Small intestine (tissue), 7 donors: ENCODE measurements at regions not wholly inside any gene's neighbourhood (a gene's known extent, or its start where the extent isn't known, plus 50 kb on each side); places are given as distances from the start of the nearest gene placed in this dataset.
"Not testable (repeated sequence)": the region's sequence is repeated elsewhere in the genome, so short reads cannot be mapped to it uniquely, and the experiment has no call there.

Experiments used
- DNase-seq, 2 donors: peaks; one replicate each; pipeline versions ENCODE4 v3.0.0 to v3.0.0-alpha.2; 2013
- FAIRE-seq: peaks from 2 replicates; lab custom pipeline; 2012; peaks lifted over from hg19 to GRCh38; lab: Jason Lieb, UNC
- H3K27ac ChIP-seq, 3 donors: one replicate each; pipeline ENCODE4 v1.5.1; 2013; ENCODE audit warnings: low read length in 2 of 3, mild to moderate bottlenecking in 2 of 3, control low read depth in 1 of 3, inconsistent platforms in 1 of 3, low read depth in 1 of 3, moderate library complexity in 1 of 3
- H3K27me3 ChIP-seq, 3 donors: one replicate each; pipeline ENCODE4 v1.6.1; 2013; ENCODE audit warnings: low read length in 3 of 3, inconsistent platforms in 1 of 3; ENCODE audit not compliant: control insufficient read depth in 3 of 3, insufficient read depth in 3 of 3
- H3K36me3 ChIP-seq, 3 donors: one replicate each; pipeline ENCODE4 v1.6.1; 2013; ENCODE audit warnings: low read length in 3 of 3, inconsistent platforms in 1 of 3, low read depth in 1 of 3, mild to moderate bottlenecking in 1 of 3, moderate library complexity in 1 of 3; ENCODE audit not compliant: control insufficient read depth in 3 of 3, insufficient read depth in 2 of 3
- H3K4me1 ChIP-seq, 3 donors: one replicate each; pipeline ENCODE4 v1.6.1; 2013; ENCODE audit warnings: low read length in 2 of 3, inconsistent platforms in 1 of 3, low read depth in 1 of 3, mild to moderate bottlenecking in 1 of 3, moderate library complexity in 1 of 3; ENCODE audit not compliant: control insufficient read depth in 3 of 3, insufficient read depth in 2 of 3
- H3K4me3 ChIP-seq, 3 donors: one replicate each; pipeline ENCODE4 v1.5.1; 2013; ENCODE audit warnings: low read length in 3 of 3, control low read depth in 1 of 3, inconsistent platforms in 1 of 3, low read depth in 1 of 3, mild to moderate bottlenecking in 1 of 3, moderate library complexity in 1 of 3
- H3K9me3 ChIP-seq, 2 donors: one replicate each; pipeline ENCODE4 v1.6.1; 2013; ENCODE audit warnings: low read depth in 1 of 2, low read length in 1 of 2; ENCODE audit not compliant: control insufficient read depth in 2 of 2, insufficient read depth in 1 of 2
- WGBS, 3 donors: extraction: QIAGEN DNeasy Blood & Tissue Kit; methylation state at CpG; one replicate each; pipeline ENCODE4 v1.1.7; 2013; 5-methylcytosine and 5-hydroxymethylcytosine counted together
- donor health status: healthy with polysubstance abuse.
- donor health status: control.
- donor health status: control.
- donor health status: Bipolar disorder and iron deficiency.
- donor health status: healthy.

DNA sequence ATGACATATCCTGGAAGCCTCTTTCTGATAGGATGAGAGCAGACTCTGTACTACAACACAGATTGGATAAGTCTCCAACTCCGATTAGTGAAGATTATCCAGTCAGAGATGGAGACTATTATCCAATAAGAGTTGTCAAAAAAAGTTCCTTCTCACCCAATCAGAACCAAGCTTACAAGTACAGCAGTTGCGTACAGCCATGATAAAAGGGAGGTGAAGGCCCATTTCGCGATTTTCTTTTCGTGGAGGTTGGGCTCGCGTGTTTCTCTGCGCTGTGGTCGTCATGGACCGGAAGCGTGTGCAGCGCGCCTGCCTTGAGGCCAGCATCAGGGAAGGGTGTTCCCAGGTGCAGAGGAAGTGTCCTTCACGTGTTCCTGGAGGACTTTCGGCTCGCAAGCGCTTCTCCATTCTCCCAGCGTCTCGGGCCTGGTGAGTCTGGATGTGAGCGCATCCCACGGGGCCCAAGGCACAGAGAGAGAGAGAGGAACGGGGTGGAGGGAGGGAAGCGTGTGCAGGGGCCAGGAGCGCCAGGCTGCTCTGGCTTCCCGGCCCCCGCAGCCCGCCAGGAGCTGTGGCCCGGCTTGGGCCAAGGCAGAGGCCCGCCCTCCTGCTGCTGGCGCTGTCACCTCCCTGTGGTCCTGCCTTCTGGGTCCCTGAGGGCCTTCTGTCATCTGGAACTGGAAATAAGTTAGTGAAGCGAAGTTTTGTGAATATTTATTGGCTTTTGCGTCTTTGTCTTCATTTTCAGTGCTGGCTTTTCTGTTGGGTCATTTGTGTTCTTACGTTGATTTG lies 53.9 kb downstream of the CDRT15L2 start:
- WGBS, 3 donors = 90 to 92% (median 92%) methylated on average over 28 to 33 of the region's 33 CpGs
- FAIRE-seq, H3K36me3 ChIP-seq, H3K27ac ChIP-seq, H3K4me1 ChIP-seq, H3K9me3 ChIP-seq, DNase-seq, H3K4me3 ChIP-seq, H3K27me3 ChIP-seq: not testable (repeated sequence)

GRCh38 chr17:20640147-20640546 lies 60.6 kb downstream of the CDRT15L2 start:
- not testable (repeated sequence) for DNase-seq, H3K4me1 ChIP-seq, H3K27ac ChIP-seq, H3K36me3 ChIP-seq, H3K4me3 ChIP-seq, FAIRE-seq, H3K9me3 ChIP-seq, H3K27me3 ChIP-seq
- WGBS, 3 donors = 79 to 86% (median 85%) methylated on average over 6 to 7 of the region's 7 CpGs

- H3K27ac ChIP-seq, FAIRE-seq, H3K36me3 ChIP-seq, H3K4me1 ChIP-seq, H3K4me3 ChIP-seq, H3K9me3 ChIP-seq, H3K27me3 ChIP-seq: not testable (repeated sequence)
- peak in 1 of 2 donors; percentile 51 for DNase-seq
- WGBS, 3 donors = 38 to 44% (median 43%) methylated on average over 11 to 13 of the region's 13 CpGs
These were observed 67.2 kb downstream of the CDRT15L2 start for GRCh38 chr17:20646661-20647272.

DNA sequence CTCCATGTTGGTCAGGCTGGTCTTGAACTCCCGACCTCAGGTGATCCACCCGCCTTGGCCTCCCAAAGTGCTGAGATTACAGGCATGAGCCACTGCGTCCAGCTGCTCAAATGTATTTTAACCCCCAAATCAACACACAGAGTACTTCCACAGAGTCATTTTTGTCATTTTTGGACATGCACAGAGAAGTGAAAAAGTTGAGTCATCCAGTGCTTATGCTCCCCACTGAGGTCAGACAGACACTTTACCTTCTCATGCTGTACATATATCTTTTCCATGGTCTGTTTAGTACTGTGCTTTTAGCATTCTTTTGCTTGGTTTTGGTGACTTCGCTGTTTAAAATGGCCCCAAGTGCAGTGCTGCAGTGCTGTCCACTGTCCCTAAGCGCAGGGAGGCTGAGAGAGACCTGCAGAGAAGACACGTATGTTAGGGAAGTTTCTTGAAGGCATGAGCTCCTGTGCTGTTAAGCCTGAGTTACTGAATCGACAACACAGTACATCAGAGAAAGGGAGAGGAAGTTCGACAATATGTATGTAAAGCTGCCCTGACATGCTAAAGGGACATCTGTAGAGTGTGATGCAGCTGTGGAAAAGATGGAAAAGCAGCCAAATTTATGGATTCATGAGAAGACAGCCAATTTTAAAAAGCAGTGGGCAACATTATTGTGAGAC lies 69.7 kb downstream of the CDRT15L2 start:
- not testable (repeated sequence) for H3K4me3 ChIP-seq, H3K4me1 ChIP-seq, DNase-seq, H3K36me3 ChIP-seq, H3K27ac ChIP-seq, H3K27me3 ChIP-seq, H3K9me3 ChIP-seq, FAIRE-seq
- 69 to 82% (median 73%) methylated on average over 8 of the region's 8 CpGs for WGBS, 3 donors

- not testable (repeated sequence) for H3K4me1 ChIP-seq, H3K27me3 ChIP-seq, H3K9me3 ChIP-seq, DNase-seq, H3K4me3 ChIP-seq, FAIRE-seq, H3K36me3 ChIP-seq, H3K27ac ChIP-seq
- 65 to 85% (median 75%) methylated on average over 7 to 8 of the region's 8 CpGs for WGBS, 3 donors
These were observed 71.5 kb downstream of the CDRT15L2 start for GRCh38 chr17:20651022-20651421.

DNA sequence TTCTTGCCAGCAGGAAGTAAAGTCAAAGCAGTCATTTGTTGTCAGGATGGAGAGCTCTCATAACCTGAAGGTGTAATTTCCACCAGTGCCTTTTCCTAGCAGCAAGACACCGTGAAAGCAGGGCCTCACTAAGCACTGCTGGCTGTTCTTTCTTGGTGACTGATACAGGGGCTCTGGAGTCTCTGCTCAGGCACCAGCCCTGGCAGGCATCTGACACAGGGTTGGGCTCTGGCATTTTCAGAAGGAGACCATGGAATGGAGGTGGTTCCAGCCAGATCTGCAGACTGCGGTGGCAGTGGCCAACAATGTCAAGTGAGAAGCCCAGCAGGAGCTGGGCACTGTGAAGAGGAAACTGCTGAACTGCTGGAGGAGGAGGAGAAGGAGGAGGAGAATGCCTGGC lies 72.2 kb downstream of the CDRT15L2 start:
- 61 to 100% (median 93%) methylated on average over 1 to 2 of the region's 2 CpGs for WGBS, 3 donors
- not testable (repeated sequence) for H3K27ac ChIP-seq, DNase-seq, FAIRE-seq, H3K4me3 ChIP-seq, H3K9me3 ChIP-seq, H3K27me3 ChIP-seq, H3K4me1 ChIP-seq, H3K36me3 ChIP-seq

DNA sequence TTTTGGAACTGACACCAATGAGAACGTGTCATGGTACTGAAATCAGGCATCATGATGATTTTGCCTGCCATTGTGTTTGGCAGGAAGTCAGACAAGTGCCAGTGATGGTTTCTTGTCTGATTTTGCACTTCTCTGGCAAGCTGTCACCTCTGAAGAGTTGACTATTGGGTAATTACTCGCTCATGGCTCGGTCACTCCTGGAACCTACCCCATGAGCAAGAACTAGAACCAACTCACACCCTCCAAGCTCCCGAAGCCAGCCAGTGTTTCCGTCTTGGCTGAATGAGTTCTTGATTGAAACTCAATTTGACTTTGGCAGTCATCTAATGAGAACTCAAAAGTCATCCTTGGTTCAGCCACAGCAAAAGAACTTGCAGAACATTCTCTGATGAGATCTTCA lies 73.9 kb downstream of the CDRT15L2 start:
- H3K27me3 ChIP-seq, H3K9me3 ChIP-seq, H3K36me3 ChIP-seq, FAIRE-seq, DNase-seq, H3K4me1 ChIP-seq, H3K4me3 ChIP-seq, H3K27ac ChIP-seq: not testable (repeated sequence)
- 64 to 86% (median 86%) methylated on average over 1 to 4 of the region's 5 CpGs for WGBS, 3 donors

GRCh38 chr17:20654114-20654513 lies 74.6 kb downstream of the CDRT15L2 start:
- H3K27me3 ChIP-seq, FAIRE-seq, H3K4me3 ChIP-seq, H3K4me1 ChIP-seq, DNase-seq, H3K9me3 ChIP-seq, H3K27ac ChIP-seq, H3K36me3 ChIP-seq: not testable (repeated sequence)
- WGBS, 3 donors = 58 to 70% (median 64%) methylated on average over 3 to 4 of the region's 4 CpGs
